GM12878 (cell line): ENCODE measurements at regions not wholly inside any gene's neighbourhood (a gene's known extent, or its start where the extent isn't known, plus 50 kb on each side); places are given as distances from the start of the nearest gene placed in this dataset.

Experiments
- ATAC-seq: fragments of 200-7000 bp; cut with Tn5 transposase; 3 replicates; pipeline ENCODE4 v1.9.1; 2020; ENCODE audit warnings: mild to moderate bottlenecking, moderate library complexity
- BruUV-seq: library from RNA; stranded (reverse); fragments of 400-500 nt; replicated peaks from 2 replicates; lab custom pipeline; 2021; lab: Mats Ljungman, UMichigan
- CTCF ChIA-PET: fragments of 300-600 bp; sonication (Branson Sonifier 250); formaldehyde crosslinking; extraction: SDS; loops from one replicate; lab custom pipeline; 2021; ENCODE audit warnings: inconsistent platforms; lab: Yijun Ruan, JAX
- POLR2A ChIA-PET: fragments of 350-600 bp; formaldehyde crosslinking; extraction: SDS; loops from one replicate; lab custom pipeline; 2021; ENCODE audit warnings: inconsistent platforms; lab: Charles Lee
- RAD21 ChIA-PET: fragments of 300-600 bp; sonication (Branson Sonifier 250); formaldehyde crosslinking; loops from one replicate; lab custom pipeline; 2023; ENCODE audit warnings: antibody characterized with exemption; ENCODE audit not compliant: unreplicated experiment; lab: Charles Lee
- SMC1A ChIA-PET: fragments of 300-600 bp; sonication (Branson Sonifier 250); formaldehyde crosslinking; loops from one replicate; lab custom pipeline; 2023; ENCODE audit not compliant: unreplicated experiment, uncharacterized antibody; lab: Charles Lee
- DNase-seq: peaks from one replicate; pipeline ENCODE4 v3.0.0-alpha.2; 2011; ENCODE audit warnings: low read depth, low spot score
- FAIRE-seq: peaks from 3 replicates; lab custom pipeline; 2011; peaks lifted over from hg19 to GRCh38; lab: Jason Lieb, UNC
- H2AFZ ChIP-seq: 2 replicates; pipeline ENCODE4 v1.6.0; 2011; ENCODE audit warnings: low read depth, low read length, control low read depth; ENCODE audit not compliant: control insufficient read depth
- H3K27ac ChIP-seq: 2 replicates; pipeline ENCODE4 v1.5.1; 2011; ENCODE audit warnings: control low read depth; ENCODE audit not compliant: control insufficient read depth, insufficient read depth
- H3K27me3 ChIP-seq, 2 experiments: replicated peaks in 1 of 2; 2 replicates each; pipeline versions ENCODE4 v1.6.0 to v1.6.1; 2011; ENCODE audit warnings: low read length in 1 of 2; ENCODE audit not compliant: control insufficient read depth in 2 of 2, insufficient read depth in 2 of 2
- H3K36me3 ChIP-seq, 2 experiments: 2 replicates each; pipeline ENCODE4 v1.5.1; 2011; ENCODE audit warnings: low read length in 1 of 2; ENCODE audit not compliant: control insufficient read depth in 2 of 2, insufficient read depth in 2 of 2
- H3K4me1 ChIP-seq: 2 replicates; pipeline ENCODE4 v1.6.1; 2011; ENCODE audit warnings: mild to moderate bottlenecking, low read length, moderate library complexity, mixed read lengths; ENCODE audit not compliant: control insufficient read depth, insufficient read depth
- H3K4me2 ChIP-seq: 2 replicates; pipeline ENCODE4 v1.6.0; 2011; ENCODE audit warnings: control low read depth; ENCODE audit not compliant: control insufficient read depth, insufficient read depth
- H3K4me3 ChIP-seq: fragments of 200-600 bp; sonication (generic); 2 replicates; pipeline ENCODE4 v1.5.1; 2016
- H3K79me2 ChIP-seq: 2 replicates; pipeline ENCODE4 v1.6.0; 2011; ENCODE audit warnings: low read length; ENCODE audit not compliant: control insufficient read depth, insufficient read depth
- H3K9ac ChIP-seq: 2 replicates; pipeline ENCODE4 v1.8.0; 2011; ENCODE audit warnings: low read length, control low read depth, mixed read lengths; ENCODE audit not compliant: control insufficient read depth, insufficient read depth
- H3K9me3 ChIP-seq: replicated peaks from 3 replicates; pipeline ENCODE4 v1.5.1; 2011; ENCODE audit warnings: mild to moderate bottlenecking, low read length; ENCODE audit not compliant: control insufficient read depth, insufficient read depth
- H4K20me1 ChIP-seq: 2 replicates; pipeline ENCODE4 v1.6.0; 2011; ENCODE audit not compliant: control insufficient read depth, insufficient read depth
- BHLHE40 ChIP-seq, 2 experiments: fragments of 450-650 bp in 1 of 2; IDR thresholded peaks; 2 replicates each; pipeline ENCODE4 v1.6.1; 2011 to 2017; ENCODE audit warnings: low read depth in 2 of 2, borderline replicate concordance in 1 of 2, improper control_type of control experiment in 1 of 2, low read length in 1 of 2, mild to moderate bottlenecking in 1 of 2
- NFYA ChIP-seq: IDR thresholded peaks from 2 replicates; pipeline ENCODE4 v1.6.1; 2011; ENCODE audit warnings: low read depth, mild to moderate bottlenecking, low read length, improper control_type of control experiment, borderline replicate concordance
- PAX5 ChIP-seq: IDR thresholded peaks from 2 replicates; pipeline ENCODE4 v1.6.1; 2011; ENCODE audit warnings: low read depth, low read length, borderline replicate concordance
- POU2F2 ChIP-seq: IDR thresholded peaks from 3 replicates; pipeline ENCODE4 v1.6.1; 2011; ENCODE audit warnings: low read depth, mild to moderate bottlenecking, low read length, borderline replicate concordance
- SIX5 ChIP-seq: IDR thresholded peaks from 2 replicates; pipeline ENCODE4 v1.6.1; 2011; ENCODE audit warnings: mild to moderate bottlenecking, low read depth, low read length, moderate library complexity; ENCODE audit not compliant: severe bottlenecking
- SPI1 ChIP-seq: IDR thresholded peaks from 2 replicates; pipeline ENCODE4 v1.6.1; 2011; ENCODE audit warnings: low read depth, mild to moderate bottlenecking, low read length, moderate library complexity, borderline replicate concordance; ENCODE audit not compliant: insufficient read depth
- STAT3 ChIP-seq: IDR thresholded peaks from 2 replicates; pipeline ENCODE4 v1.6.1; 2011; ENCODE audit warnings: low read depth, low read length, improper control_type of control experiment
- ZBTB11 ChIP-seq: fragments of 450-650 bp; formaldehyde crosslinking; IDR thresholded peaks from 2 replicates; pipeline ENCODE4 v1.5.0; 2022; ENCODE audit warnings: mild to moderate bottlenecking, missing genetic modification characterization
- in situ Hi-C: fragments of 300-500 bp; cut with MboI; formaldehyde crosslinking; loops from 9 replicates; pipeline ENCODE4 v1.14.3; 2018; ENCODE audit warnings: mixed read lengths
- intact Hi-C: fragments of 100-400 bp; cut with micrococcal nuclease; formaldehyde crosslinking; loops from one replicate; pipeline ENCODE4 v1.14.2; 2022; ENCODE audit not compliant: unreplicated experiment

GRCh38 chr3:42340466-42340865, 69.9 kb downstream of the LYZL4 start:
- no peak for ATAC-seq
- BruUV-seq = no TSS peak
- no peak overlapping the region for H3K9ac ChIP-seq
- H3K79me2 ChIP-seq = no peaks in the 10 kb centered on the region
- intact Hi-C loops (no loop called here), in situ Hi-C loops (no loop called here)
- ChIA-PET CTCF (no interaction called here), RAD21 (no interaction called here), POLR2A (no interaction called here), SMC1A (no interaction called here)
- no peak for TF ChIP-seq BHLHE40 (IDR thresholded peaks at IDR 0.05; ENCODE audit: borderline replicate concordance in 1 of 2, low read depth in 2 of 2, low read length in 1 of 2)
- no peak for TF ChIP-seq POU2F2
- TF ChIP-seq SIX5 = no peak
- no peak for TF ChIP-seq SPI1
- TF ChIP-seq NFYA = no peak
- TF ChIP-seq PAX5 = no peak
- no peak for TF ChIP-seq ZBTB11 (CRISPR knock-in tag)
- no peak for TF ChIP-seq STAT3
- no peak for FAIRE-seq
- H4K20me1 ChIP-seq = no peaks in the 10 kb centered on the region
- no peak for DNase-seq
- no peaks in the 10 kb centered on the region for H3K36me3 ChIP-seq
- H3K4me3 ChIP-seq = no peak overlapping the region
- H3K9me3 ChIP-seq = no peaks in the 10 kb centered on the region
- no peak overlapping the region for H2AFZ ChIP-seq
- no peak overlapping the region for H3K27ac ChIP-seq
- no peak overlapping the region for H3K4me2 ChIP-seq
- no peaks in the 10 kb centered on the region for H3K4me1 ChIP-seq
- peaks cover 0 to 1% of the 10 kb centered on the region in 2 experiments; a peak in 1 of 4 replicates for H3K27me3 ChIP-seq
